Prostate gland (tissue), 2 donors: ENCODE measurements at regions not wholly inside any gene's neighbourhood (a gene's known extent, or its start where the extent isn't known, plus 50 kb on each side); places are given as distances from the start of the nearest gene placed in this dataset.

Experiments
- DNase-seq: peaks from one replicate; pipeline ENCODE4 v3.0.0-alpha.2; 2019; ENCODE audit warnings: low spot score
- H3K27ac ChIP-seq, 2 donors: fragments of 200-600 bp; sonication (generic); 2 replicates each; pipeline ENCODE4 v1.5.1; 2017 to 2019
- H3K27me3 ChIP-seq: fragments of 200-600 bp; sonication (generic); replicated peaks from 2 replicates; pipeline ENCODE4 v1.5.1; 2019; ENCODE audit not compliant: insufficient read depth
- H3K36me3 ChIP-seq, 2 donors: fragments of 200-600 bp; sonication (generic); 1 replicate in 1 of 2; 2 replicates in 1 of 2; pipeline versions ENCODE4 v1.5.1 to v1.8.1; 2017 to 2019
- H3K4me1 ChIP-seq: fragments of 200-600 bp; sonication (generic); replicated peaks from 2 replicates; pipeline ENCODE4 v1.5.1; 2019
- H3K4me3 ChIP-seq, 2 donors: fragments of 200-600 bp; sonication (generic); 2 replicates each; pipeline ENCODE4 v1.5.1; 2017 to 2019
- H3K9me3 ChIP-seq: fragments of 200-600 bp; sonication (generic); 2 replicates; pipeline ENCODE4 v1.5.1; 2017
- POLR2A ChIP-seq: fragments of 450-650 bp; IDR thresholded peaks from one replicate; pipeline ENCODE4 v1.6.1; 2016; ENCODE audit warnings: antibody characterized with exemption, mild to moderate bottlenecking
- POLR2AphosphoS5 ChIP-seq: sonication (generic); formaldehyde crosslinking; IDR thresholded peaks from one replicate; pipeline ENCODE4 v1.6.1; 2017; ENCODE audit warnings: antibody characterized with exemption
- WGBS: methylation state at CpG from one replicate; pipeline ENCODE4 v1.1.5; 2018; 5-methylcytosine and 5-hydroxymethylcytosine counted together
- intact Hi-C: fragments of 100-400 bp; cut with DNase I; formaldehyde crosslinking; loops from one replicate; pipeline ENCODE4 v1.14.2; 2022
- TF ChIP-seq, protein P1 (sequence below), 4 experiments: fragments of 200-600 bp in 2 of 4; fragments of 450-650 bp in 2 of 4; sonication (generic) in 2 of 4; IDR thresholded peaks; 1 replicate in 3 of 4; 2 replicates in 1 of 4; pipeline ENCODE4 v1.5.1; 2016 to 2019; ENCODE audit warnings: antibody characterized with exemption in 4 of 4, mild to moderate bottlenecking in 2 of 4, moderate library complexity in 2 of 4

DNA sequence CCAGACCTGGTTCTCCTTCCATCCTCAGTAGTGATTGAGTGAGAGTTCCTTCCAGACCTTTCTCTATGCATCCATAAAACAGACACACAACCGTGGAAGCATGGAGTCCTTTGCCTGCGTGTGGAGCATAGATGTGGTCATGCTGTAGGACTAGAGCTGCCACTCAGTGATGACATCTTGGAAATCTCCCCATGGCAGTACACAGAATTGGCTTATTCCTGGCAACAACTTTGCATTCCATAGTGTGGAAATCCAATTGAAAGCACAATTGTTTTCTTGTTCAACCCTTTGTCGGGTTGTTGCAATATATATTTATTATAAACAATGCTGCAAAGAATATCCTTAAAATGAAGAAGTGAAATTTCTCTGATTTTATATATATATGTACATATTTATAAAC lies 547.8 kb downstream of the CDH26 start:
- H3K27ac ChIP-seq, result no peak overlapping the region
- no peaks in the 10 kb centered on the region for H3K4me1 ChIP-seq
- no peak overlapping the region for H3K4me3 ChIP-seq
- H3K27me3 ChIP-seq, result peaks cover 2% of the 10 kb centered on the region
- no peak for DNase-seq
- H3K9me3 ChIP-seq, result no peaks in the 10 kb centered on the region
- no peaks in the 10 kb centered on the region for H3K36me3 ChIP-seq
- WGBS, result 75% methylated on average over 3 of the region's 3 CpGs
- intact Hi-C loops, result no loop called here
- TF ChIP-seq POLR2A (no peak), POLR2AphosphoS5 (no peak)
- TF ChIP-seq, protein P1, sequence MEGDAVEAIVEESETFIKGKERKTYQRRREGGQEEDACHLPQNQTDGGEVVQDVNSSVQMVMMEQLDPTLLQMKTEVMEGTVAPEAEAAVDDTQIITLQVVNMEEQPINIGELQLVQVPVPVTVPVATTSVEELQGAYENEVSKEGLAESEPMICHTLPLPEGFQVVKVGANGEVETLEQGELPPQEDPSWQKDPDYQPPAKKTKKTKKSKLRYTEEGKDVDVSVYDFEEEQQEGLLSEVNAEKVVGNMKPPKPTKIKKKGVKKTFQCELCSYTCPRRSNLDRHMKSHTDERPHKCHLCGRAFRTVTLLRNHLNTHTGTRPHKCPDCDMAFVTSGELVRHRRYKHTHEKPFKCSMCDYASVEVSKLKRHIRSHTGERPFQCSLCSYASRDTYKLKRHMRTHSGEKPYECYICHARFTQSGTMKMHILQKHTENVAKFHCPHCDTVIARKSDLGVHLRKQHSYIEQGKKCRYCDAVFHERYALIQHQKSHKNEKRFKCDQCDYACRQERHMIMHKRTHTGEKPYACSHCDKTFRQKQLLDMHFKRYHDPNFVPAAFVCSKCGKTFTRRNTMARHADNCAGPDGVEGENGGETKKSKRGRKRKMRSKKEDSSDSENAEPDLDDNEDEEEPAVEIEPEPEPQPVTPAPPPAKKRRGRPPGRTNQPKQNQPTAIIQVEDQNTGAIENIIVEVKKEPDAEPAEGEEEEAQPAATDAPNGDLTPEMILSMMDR (IDR thresholded peaks at IDR 0.05), result no peak

- intact Hi-C loops, result no loop called here
- Histone ChIP-seq H3K27ac (no peak overlapping the region), H3K4me3 (no peak overlapping the region), H3K4me1 (no peaks in the 10 kb centered on the region), H3K9me3 (no peaks in the 10 kb centered on the region), H3K36me3 (no peaks in the 10 kb centered on the region), H3K27me3 (peaks cover 2% of the 10 kb centered on the region)
- TF ChIP-seq, protein P1 (IDR thresholded peaks at IDR 0.05), result no peak
- no peak for TF ChIP-seq POLR2A
- TF ChIP-seq POLR2AphosphoS5, result no peak
- DNase-seq, result no peak
- WGBS, result 61% methylated on average over 9 of the region's 9 CpGs
Observed at GRCh38 chr20:60507087-60507694, 549.0 kb downstream of the CDH26 start.

GRCh38 chr20:60509407-60509806 lies 551.2 kb downstream of the CDH26 start:
- 82% methylated on average over 4 of the region's 4 CpGs for WGBS
- TF ChIP-seq POLR2AphosphoS5, result no peak
- TF ChIP-seq, protein P1 (IDR thresholded peaks at IDR 0.05), result no peak
- no peak for TF ChIP-seq POLR2A

DNA sequence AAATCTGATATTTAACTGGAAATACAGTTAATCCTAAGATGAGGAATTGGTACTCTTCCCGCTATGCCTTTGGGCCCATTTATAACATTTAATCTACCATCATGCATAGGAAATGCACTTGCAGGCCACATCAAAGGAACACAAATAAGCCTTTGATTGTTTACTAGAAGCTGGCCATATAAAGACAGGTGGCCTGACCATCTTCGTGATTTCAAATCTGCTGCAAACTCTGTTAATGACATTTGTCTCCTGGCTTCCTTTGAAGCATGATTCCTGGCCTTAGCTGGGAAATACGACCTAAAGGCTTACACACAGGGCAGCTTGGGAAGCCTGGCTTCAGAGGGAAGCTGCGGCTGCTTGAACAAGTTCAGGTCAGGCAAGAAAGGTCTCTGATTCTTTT lies 552.1 kb downstream of the CDH26 start:
- peaks cover 2% of the 10 kb centered on the region for H3K27me3 ChIP-seq
- DNase-seq, result no peak
- H3K36me3 ChIP-seq, result no peaks in the 10 kb centered on the region
- no peak overlapping the region for H3K27ac ChIP-seq
- no peaks in the 10 kb centered on the region for H3K9me3 ChIP-seq
- H3K4me1 ChIP-seq, result no peaks in the 10 kb centered on the region
- TF ChIP-seq POLR2AphosphoS5 (no peak), POLR2A (no peak)
- TF ChIP-seq, protein P1 (IDR thresholded peaks at IDR 0.05), result no peak
- H3K4me3 ChIP-seq, result no peak overlapping the region
- intact Hi-C loops, result no loop called here
- WGBS, result 53% methylated on average over 4 of the region's 4 CpGs

More at GRCh38 chr20:60509407-60509806, 551.2 kb downstream of the CDH26 start:
- Histone ChIP-seq H3K36me3 (no peaks in the 10 kb centered on the region), H3K9me3 (no peaks in the 10 kb centered on the region), H3K27ac (no peak overlapping the region), H3K27me3 (peaks cover 2% of the 10 kb centered on the region), H3K4me1 (no peaks in the 10 kb centered on the region), H3K4me3 (no peak overlapping the region)
- no peak for DNase-seq
- intact Hi-C loops, result no loop called here

DNA sequence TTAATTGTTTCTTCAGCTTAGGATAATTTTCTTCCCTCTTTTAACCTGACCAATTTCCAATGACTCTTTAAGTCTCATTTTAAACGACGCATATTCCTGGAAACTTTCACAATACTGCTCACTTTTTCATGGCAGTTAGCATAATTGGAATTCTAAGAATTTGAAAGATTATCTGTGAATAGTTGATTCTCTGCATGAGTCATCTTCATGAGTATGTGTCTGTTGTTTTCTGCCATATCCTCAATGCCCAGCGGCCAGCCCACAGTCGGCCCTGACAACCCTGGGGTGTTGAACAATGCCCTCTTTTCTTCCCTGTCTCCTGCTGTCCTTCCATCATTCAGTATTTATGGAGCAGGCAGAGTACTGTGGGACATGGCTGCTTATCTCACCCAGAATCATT lies 554.2 kb downstream of the CDH26 start:
- Histone ChIP-seq H3K4me1 (no peaks in the 10 kb centered on the region), H3K9me3 (no peaks in the 10 kb centered on the region), H3K27ac (no peak overlapping the region), H3K36me3 (no peaks in the 10 kb centered on the region), H3K4me3 (no peak overlapping the region), H3K27me3 (peaks cover 2% of the 10 kb centered on the region)
- intact Hi-C loops, result no loop called here
- no peak for TF ChIP-seq POLR2A
- no peak for TF ChIP-seq POLR2AphosphoS5
- TF ChIP-seq, protein P1 (IDR thresholded peaks at IDR 0.05), result no peak
- no peak for DNase-seq
- WGBS, result 69% methylated on average over 4 of the region's 4 CpGs
